ENCODE measurements at regions not wholly inside any gene's neighbourhood (a gene's known extent, or its start where the extent isn't known, plus 50 kb on each side); places are given as distances from the start of the nearest gene placed in this dataset.

- no peak for TF ChIP-seq CTCF (conservative IDR thresholded peaks at IDR 0.05)
- no peaks in the 10 kb centered on the region for H3K4me1 ChIP-seq (ENCODE audit: insufficient read depth, low read length)
- H4K8ac ChIP-seq (replicated peaks; ENCODE audit: insufficient read length, low read depth, low read length), result no peak overlapping the region
- no peak overlapping the region for H3T11ph ChIP-seq (ENCODE audit: low read length)
- H3K23ac ChIP-seq (ENCODE audit: insufficient read length, low read depth, low read length), result no peak overlapping the region
- H3K79me1 ChIP-seq (ENCODE audit: insufficient read depth, low read depth, low read length, poor library complexity, severe bottlenecking), result no peaks in the 10 kb centered on the region
- DNase-seq, result no peak
- no peak overlapping the region for H3K14ac ChIP-seq (ENCODE audit: insufficient read depth, low read length)
- H2AK5ac ChIP-seq (ENCODE audit: insufficient read length, low read length), result no peak overlapping the region
- no peak overlapping the region for H2BK120ac ChIP-seq (ENCODE audit: low read depth, low read length, poor library complexity, severe bottlenecking)
- no peak overlapping the region for H2BK15ac ChIP-seq (ENCODE audit: low read depth, low read length)
- H3K79me2 ChIP-seq (ENCODE audit: insufficient read depth, low read length), result no peaks in the 10 kb centered on the region
- H2BK20ac ChIP-seq (ENCODE audit: low read depth, low read length, poor library complexity, severe bottlenecking), result no peak overlapping the region
- no peak overlapping the region for H3K4me3 Mint-ChIP-seq
- no peaks in the 10 kb centered on the region for H3K9me3 ChIP-seq (ENCODE audit: control insufficient read depth, low read depth, low read length)
- no peak overlapping the region for H3K56ac ChIP-seq (ENCODE audit: insufficient read length, low read depth, low read length)
- H2BK5ac ChIP-seq (ENCODE audit: insufficient read length, low read length), result no peak overlapping the region
- peaks cover 5 to 7% of the 10 kb centered on the region in 2 experiments; a peak in 3 of 4 replicates for H3K4me1 Mint-ChIP-seq
- no peaks in the 10 kb centered on the region for H3K23me2 ChIP-seq (ENCODE audit: insufficient read length, low read depth, low read length, poor library complexity, severe bottlenecking)
- peaks cover 2% of the 10 kb centered on the region in 2 experiments; a peak in 1 of 5 replicates for H3K9me3 Mint-ChIP-seq
- peaks cover 2% of the 10 kb centered on the region; the same call in 1 of the 2 replicates for H3K27me3 Mint-ChIP-seq (ENCODE audit: low read depth)
- H4K20me1 ChIP-seq (ENCODE audit: control insufficient read depth, insufficient read depth, insufficient read length), result no peaks in the 10 kb centered on the region
- H3K4ac ChIP-seq (ENCODE audit: low read depth, low read length), result no peak overlapping the region
- H4K91ac ChIP-seq (ENCODE audit: insufficient read length, low read depth, low read length), result no peak overlapping the region
- no peaks in the 10 kb centered on the region for H3K36me3 Mint-ChIP-seq (ENCODE audit: insufficient read depth in 1 of 3, low read depth in 3 of 3)
- H3K27ac Mint-ChIP-seq, result no peak overlapping the region
- H4K5ac ChIP-seq (ENCODE audit: insufficient read length, low read depth, low read length), result no peak overlapping the region
- H2AFZ ChIP-seq (ENCODE audit: low read length), result no peak overlapping the region
- H3K27me3 ChIP-seq (ENCODE audit: insufficient read depth, low read length), result no peaks in the 10 kb centered on the region
- no peak overlapping the region for H2BK12ac ChIP-seq (ENCODE audit: insufficient read length, low read depth, low read length)
- no peak overlapping the region for H3K18ac ChIP-seq (ENCODE audit: insufficient read length, low read depth, low read length)
- no peak overlapping the region for H3K9ac ChIP-seq (ENCODE audit: extremely low read depth, insufficient read length, low read length)
- H3K27ac ChIP-seq (ENCODE audit: insufficient read length, low read depth, low read length), result no peak overlapping the region
- H3K4me2 ChIP-seq (ENCODE audit: insufficient read depth, insufficient read length, low read length), result no peak overlapping the region
- no CpG with 5 or more reads among the region's 2 CpGs for WGBS (ENCODE audit: extremely low coverage, insufficient read length, low lambda C conversion rate)
These were observed 134.5 kb upstream of the KL start for GRCh38 chr13:32881777-32882145.

Data from H9 (cell line).